Esophagus muscularis mucosa (tissue), 4 donors: ENCODE measurements at regions not wholly inside any gene's neighbourhood (a gene's known extent, or its start where the extent isn't known, plus 50 kb on each side); places are given as distances from the start of the nearest gene placed in this dataset.

Experiments
- DNase-seq: peaks from one replicate; pipeline ENCODE4 v3.0.0-alpha.2; 2017; ENCODE audit errors: extremely low spot score
- H3K27ac ChIP-seq, 4 donors: fragments of 200-600 bp; sonication (generic); replicated peaks in 1 of 4; 1 replicate in 3 of 4; 2 replicates in 1 of 4; pipeline ENCODE4 v1.5.1; 2016 to 2019; ENCODE audit warnings: mild to moderate bottlenecking in 1 of 4
- H3K27me3 ChIP-seq, 4 donors: fragments of 200-600 bp; sonication (generic); one replicate each; pipeline versions ENCODE4 v1.5.1 to v1.6.0; 2016 to 2019
- H3K36me3 ChIP-seq, 4 donors: fragments of 200-600 bp; sonication (generic); one replicate each; pipeline ENCODE4 v1.5.1; 2016 to 2019
- H3K4me1 ChIP-seq, 4 donors: fragments of 200-600 bp; sonication (generic); one replicate each; pipeline ENCODE4 v1.5.1; 2016 to 2019
- H3K4me3 ChIP-seq, 4 donors: fragments of 200-600 bp; sonication (generic); 1 replicate in 2 of 4; 2 replicates in 2 of 4; pipeline ENCODE4 v1.5.1; 2016 to 2019; ENCODE audit warnings: mild to moderate bottlenecking in 4 of 4, moderate library complexity in 1 of 4
- H3K9me3 ChIP-seq, 4 donors: fragments of 200-600 bp; sonication (generic); 1 replicate in 3 of 4; 2 replicates in 1 of 4; pipeline ENCODE4 v1.5.1; 2016 to 2019
- EP300 ChIP-seq: sonication (generic); formaldehyde crosslinking; IDR thresholded peaks from one replicate; pipeline ENCODE4 v1.6.1; 2017; ENCODE audit warnings: antibody characterized with exemption
- POLR2A ChIP-seq: fragments of 450-650 bp; IDR thresholded peaks from one replicate; pipeline ENCODE4 v1.6.1; 2017; ENCODE audit warnings: antibody characterized with exemption, moderate library complexity, mild to moderate bottlenecking, low read depth
- POLR2AphosphoS5 ChIP-seq, 2 donors: sonication (generic); formaldehyde crosslinking; IDR thresholded peaks; one replicate each; pipeline ENCODE4 v1.6.1; 2017; ENCODE audit warnings: antibody characterized with exemption in 2 of 2
- WGBS: methylation state at CpG from one replicate; pipeline ENCODE4 v1.1.5; 2018; 5-methylcytosine and 5-hydroxymethylcytosine counted together
- intact Hi-C: fragments of 100-400 bp; cut with DNase I; formaldehyde crosslinking; loops from one replicate; pipeline ENCODE4 v1.15.1; 2023
- TF ChIP-seq, protein P1 (sequence below), 3 experiments: fragments of 200-600 bp in 2 of 3; fragments of 450-650 bp in 1 of 3; sonication (generic) in 2 of 3; IDR thresholded peaks; one replicate each; pipeline ENCODE4 v1.5.1; 2017 to 2019; ENCODE audit warnings: antibody characterized with exemption in 3 of 3, mild to moderate bottlenecking in 2 of 3, moderate library complexity in 1 of 3

- WGBS: 90% methylated on average over 10 of the region's 10 CpGs
- Histone ChIP-seq H3K4me1 (no peaks in the 10 kb centered on the region), H3K27me3 (peaks cover 0 to 4% (median 0%) of the 10 kb centered on the region in 4 donors), H3K9me3 (no peaks in the 10 kb centered on the region), H3K4me3 (no peak overlapping the region), H3K36me3 (no peaks in the 10 kb centered on the region), H3K27ac (no peak overlapping the region)
- DNase-seq: no peak
- TF ChIP-seq POLR2A (no peak), EP300 (no peak), POLR2AphosphoS5 (IDR thresholded peaks at IDR 0.05) (no peak)
- TF ChIP-seq, protein P1, sequence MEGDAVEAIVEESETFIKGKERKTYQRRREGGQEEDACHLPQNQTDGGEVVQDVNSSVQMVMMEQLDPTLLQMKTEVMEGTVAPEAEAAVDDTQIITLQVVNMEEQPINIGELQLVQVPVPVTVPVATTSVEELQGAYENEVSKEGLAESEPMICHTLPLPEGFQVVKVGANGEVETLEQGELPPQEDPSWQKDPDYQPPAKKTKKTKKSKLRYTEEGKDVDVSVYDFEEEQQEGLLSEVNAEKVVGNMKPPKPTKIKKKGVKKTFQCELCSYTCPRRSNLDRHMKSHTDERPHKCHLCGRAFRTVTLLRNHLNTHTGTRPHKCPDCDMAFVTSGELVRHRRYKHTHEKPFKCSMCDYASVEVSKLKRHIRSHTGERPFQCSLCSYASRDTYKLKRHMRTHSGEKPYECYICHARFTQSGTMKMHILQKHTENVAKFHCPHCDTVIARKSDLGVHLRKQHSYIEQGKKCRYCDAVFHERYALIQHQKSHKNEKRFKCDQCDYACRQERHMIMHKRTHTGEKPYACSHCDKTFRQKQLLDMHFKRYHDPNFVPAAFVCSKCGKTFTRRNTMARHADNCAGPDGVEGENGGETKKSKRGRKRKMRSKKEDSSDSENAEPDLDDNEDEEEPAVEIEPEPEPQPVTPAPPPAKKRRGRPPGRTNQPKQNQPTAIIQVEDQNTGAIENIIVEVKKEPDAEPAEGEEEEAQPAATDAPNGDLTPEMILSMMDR (IDR thresholded peaks at IDR 0.05): no peak
- intact Hi-C loops: no loop called here
These were observed 270.7 kb upstream of the HDAC4 start for GRCh38 chr2:239671471-239671870.

DNA sequence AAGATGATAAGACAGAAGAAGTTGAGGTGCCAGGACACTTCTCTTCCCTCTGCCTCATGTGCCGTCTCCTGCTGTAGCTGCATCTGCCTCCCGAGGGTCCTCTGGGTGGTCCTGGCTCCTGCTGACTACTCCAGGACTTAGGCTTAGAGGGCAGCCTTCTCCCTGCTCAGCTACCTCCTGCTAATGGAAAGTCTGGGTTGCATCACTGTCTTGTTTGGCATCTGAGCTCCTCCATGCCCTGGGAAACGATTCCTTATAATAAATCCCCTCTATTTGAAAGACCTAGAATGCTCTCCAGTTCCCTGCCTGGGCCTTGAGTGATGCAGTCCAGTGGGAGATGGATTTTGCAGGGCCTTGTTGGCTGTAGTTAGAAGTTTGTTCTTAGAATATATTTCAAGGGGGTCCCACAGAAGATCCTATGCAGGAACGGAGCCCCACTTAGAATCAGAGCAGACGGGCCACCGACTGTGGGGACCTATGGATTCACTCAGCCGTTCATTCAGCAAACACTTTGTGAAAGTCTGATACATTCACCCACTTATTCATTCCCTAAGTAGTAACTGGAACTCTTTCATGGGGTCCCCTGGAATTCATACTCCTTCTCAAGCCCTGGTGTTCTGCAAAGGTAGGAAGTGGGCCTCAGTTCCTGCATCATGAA is 269.8 kb upstream of the HDAC4 start:
- no peak for TF ChIP-seq POLR2AphosphoS5 (IDR thresholded peaks at IDR 0.05)
- TF ChIP-seq POLR2A: no peak
- TF ChIP-seq, protein P1 (IDR thresholded peaks at IDR 0.05): no peak
- no peak for TF ChIP-seq EP300
- no peaks in the 10 kb centered on the region for H3K9me3 ChIP-seq
- H3K4me1 ChIP-seq: no peaks in the 10 kb centered on the region
- WGBS: 82% methylated on average over 7 of the region's 7 CpGs
- H3K4me3 ChIP-seq: no peak overlapping the region
- intact Hi-C loops: no loop called here
- no peak overlapping the region for H3K27ac ChIP-seq
- no peaks in the 10 kb centered on the region for H3K27me3 ChIP-seq
- no peak for DNase-seq
- H3K36me3 ChIP-seq: no peaks in the 10 kb centered on the region

- Histone ChIP-seq H3K36me3 (no peaks in the 10 kb centered on the region), H3K4me1 (no peaks in the 10 kb centered on the region), H3K4me3 (no peak overlapping the region), H3K27me3 (no peaks in the 10 kb centered on the region), H3K9me3 (no peaks in the 10 kb centered on the region), H3K27ac (no peak overlapping the region)
- no peak for DNase-seq
- intact Hi-C loops: no loop called here
- TF ChIP-seq, protein P1 (IDR thresholded peaks at IDR 0.05): no peak
- no peak for TF ChIP-seq POLR2AphosphoS5 (IDR thresholded peaks at IDR 0.05)
- TF ChIP-seq POLR2A: no peak
- WGBS: 94% methylated on average over 16 of the region's 17 CpGs
These were observed 269.2 kb upstream of the HDAC4 start for GRCh38 chr2:239669899-239670460.

DNA sequence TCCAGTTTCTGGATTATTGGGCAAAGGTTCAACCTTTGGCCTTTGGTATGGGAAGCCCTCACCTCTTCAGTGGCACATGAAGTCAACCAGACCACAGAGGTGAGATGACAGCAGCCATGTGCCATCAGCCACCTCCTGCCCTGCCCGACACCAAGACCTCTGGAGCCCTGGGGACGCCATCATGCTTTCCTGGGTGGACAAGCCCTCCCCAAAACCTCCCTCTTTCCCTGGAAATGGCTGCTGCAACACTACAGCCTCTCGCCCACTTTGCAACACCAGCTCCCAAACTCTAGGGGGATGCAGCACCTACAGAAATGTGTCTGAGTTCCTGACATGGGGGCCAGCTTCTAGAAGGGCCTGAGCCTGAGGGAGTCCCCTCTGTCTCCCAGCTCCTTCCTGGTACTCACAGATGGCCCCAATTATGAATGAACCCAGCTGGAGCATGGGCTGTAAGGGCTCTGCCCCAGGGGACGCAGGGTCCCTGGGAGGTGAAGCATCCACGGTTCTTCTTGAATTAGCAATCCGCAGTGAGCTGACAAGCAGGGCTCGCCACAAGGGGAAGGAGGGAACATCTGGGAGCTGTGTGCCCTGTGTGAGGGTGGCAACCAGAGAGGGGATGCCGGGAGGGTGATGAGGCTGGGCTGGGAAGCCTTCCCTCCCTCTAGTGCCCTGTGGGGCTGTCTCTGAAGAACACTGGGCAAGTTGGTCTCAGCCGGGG is 268.5 kb upstream of the HDAC4 start:
- intact Hi-C loops: no loop called here
- WGBS: 82% methylated on average over 9 of the region's 9 CpGs
- no peak overlapping the region for H3K27ac ChIP-seq

More for the DNA sequence above, 268.5 kb upstream of the HDAC4 start:
- H3K27me3 ChIP-seq: no peaks in the 10 kb centered on the region
- no peaks in the 10 kb centered on the region for H3K4me1 ChIP-seq
- H3K36me3 ChIP-seq: no peaks in the 10 kb centered on the region
- DNase-seq: no peak
- H3K4me3 ChIP-seq: no peak overlapping the region
- TF ChIP-seq, protein P1 (IDR thresholded peaks at IDR 0.05): no peak
- no peak for TF ChIP-seq POLR2A
- TF ChIP-seq POLR2AphosphoS5 (IDR thresholded peaks at IDR 0.05): no peak
- TF ChIP-seq EP300: no peak
- no peaks in the 10 kb centered on the region for H3K9me3 ChIP-seq
